ENCODE measurements at regions not wholly inside any gene's neighbourhood (a gene's known extent, or its start where the extent isn't known, plus 50 kb on each side); places are given as distances from the start of the nearest gene placed in this dataset.

DNA sequence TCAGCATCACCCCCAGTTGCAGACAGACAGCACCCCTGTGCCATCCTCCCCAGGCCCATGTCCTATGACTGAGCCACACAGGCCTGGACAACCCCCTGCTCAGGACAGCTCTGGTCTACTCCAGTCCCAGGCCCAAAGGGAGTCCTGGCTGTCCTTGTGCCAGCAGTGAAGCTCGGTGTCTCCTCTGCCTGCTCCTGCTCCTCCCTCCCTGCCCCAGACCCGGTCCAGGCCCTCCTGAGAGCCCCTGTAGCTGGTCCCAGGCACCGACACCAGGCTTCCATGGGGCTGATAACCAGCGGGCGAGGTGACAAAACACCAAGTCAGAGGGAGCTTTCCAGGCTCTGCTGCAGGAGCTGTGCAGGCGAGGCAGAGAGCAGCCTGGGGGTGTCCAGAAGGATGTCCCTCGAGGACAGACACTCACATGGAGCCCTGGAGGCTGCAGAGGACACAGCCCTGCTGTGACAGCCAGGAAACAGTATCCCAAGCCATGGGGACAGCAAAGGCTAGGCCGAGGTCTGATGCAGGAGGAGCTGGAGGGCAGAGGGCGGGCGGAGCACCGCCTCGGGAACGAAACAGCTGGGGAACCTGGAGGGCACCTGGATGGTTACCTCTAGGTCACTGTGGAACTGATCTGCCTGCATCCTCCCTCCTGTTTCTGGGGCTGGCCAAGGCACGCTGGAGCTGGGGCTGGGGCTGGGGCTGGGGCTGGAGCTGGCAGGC lies 103.8 kb upstream of the PRR20G start:
- TF ChIP-seq, protein P1, sequence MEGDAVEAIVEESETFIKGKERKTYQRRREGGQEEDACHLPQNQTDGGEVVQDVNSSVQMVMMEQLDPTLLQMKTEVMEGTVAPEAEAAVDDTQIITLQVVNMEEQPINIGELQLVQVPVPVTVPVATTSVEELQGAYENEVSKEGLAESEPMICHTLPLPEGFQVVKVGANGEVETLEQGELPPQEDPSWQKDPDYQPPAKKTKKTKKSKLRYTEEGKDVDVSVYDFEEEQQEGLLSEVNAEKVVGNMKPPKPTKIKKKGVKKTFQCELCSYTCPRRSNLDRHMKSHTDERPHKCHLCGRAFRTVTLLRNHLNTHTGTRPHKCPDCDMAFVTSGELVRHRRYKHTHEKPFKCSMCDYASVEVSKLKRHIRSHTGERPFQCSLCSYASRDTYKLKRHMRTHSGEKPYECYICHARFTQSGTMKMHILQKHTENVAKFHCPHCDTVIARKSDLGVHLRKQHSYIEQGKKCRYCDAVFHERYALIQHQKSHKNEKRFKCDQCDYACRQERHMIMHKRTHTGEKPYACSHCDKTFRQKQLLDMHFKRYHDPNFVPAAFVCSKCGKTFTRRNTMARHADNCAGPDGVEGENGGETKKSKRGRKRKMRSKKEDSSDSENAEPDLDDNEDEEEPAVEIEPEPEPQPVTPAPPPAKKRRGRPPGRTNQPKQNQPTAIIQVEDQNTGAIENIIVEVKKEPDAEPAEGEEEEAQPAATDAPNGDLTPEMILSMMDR (IDR thresholded peaks at IDR 0.05): no peak
- TF ChIP-seq RAD21 (conservative IDR thresholded peaks at IDR 0.05 in 1 of 2, IDR thresholded peaks at IDR 0.05 in 1 of 2) (no peak), HOXB13 (CRISPR knock-in tag; IDR thresholded peaks at IDR 0.05; ENCODE audit: low read depth) (no peak), JUN (IDR thresholded peaks at IDR 0.05) (no peak), BHLHE40 (IDR thresholded peaks at IDR 0.05; ENCODE audit: low read depth, low read length) (no peak), FOSL2 (IDR thresholded peaks at IDR 0.05) (no peak), FOSL2 (CRISPR knock-in tag; IDR thresholded peaks at IDR 0.05) (no peak), FOXS1 (CRISPR knock-in tag; IDR thresholded peaks at IDR 0.05) (no peak), EHMT2 (IDR thresholded peaks at IDR 0.05; ENCODE audit: low read depth) (no peak), ZSCAN20 (CRISPR knock-in tag; IDR thresholded peaks at IDR 0.05) (no peak)
- TF ChIP-seq, protein P2, sequence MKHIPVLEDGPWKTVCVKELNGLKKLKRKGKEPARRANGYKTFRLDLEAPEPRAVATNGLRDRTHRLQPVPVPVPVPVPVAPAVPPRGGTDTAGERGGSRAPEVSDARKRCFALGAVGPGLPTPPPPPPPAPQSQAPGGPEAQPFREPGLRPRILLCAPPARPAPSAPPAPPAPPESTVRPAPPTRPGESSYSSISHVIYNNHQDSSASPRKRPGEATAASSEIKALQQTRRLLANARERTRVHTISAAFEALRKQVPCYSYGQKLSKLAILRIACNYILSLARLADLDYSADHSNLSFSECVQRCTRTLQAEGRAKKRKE (CRISPR knock-in tag; IDR thresholded peaks at IDR 0.05; ENCODE audit: low read depth): no peak
- TF ChIP-seq, protein P3, sequence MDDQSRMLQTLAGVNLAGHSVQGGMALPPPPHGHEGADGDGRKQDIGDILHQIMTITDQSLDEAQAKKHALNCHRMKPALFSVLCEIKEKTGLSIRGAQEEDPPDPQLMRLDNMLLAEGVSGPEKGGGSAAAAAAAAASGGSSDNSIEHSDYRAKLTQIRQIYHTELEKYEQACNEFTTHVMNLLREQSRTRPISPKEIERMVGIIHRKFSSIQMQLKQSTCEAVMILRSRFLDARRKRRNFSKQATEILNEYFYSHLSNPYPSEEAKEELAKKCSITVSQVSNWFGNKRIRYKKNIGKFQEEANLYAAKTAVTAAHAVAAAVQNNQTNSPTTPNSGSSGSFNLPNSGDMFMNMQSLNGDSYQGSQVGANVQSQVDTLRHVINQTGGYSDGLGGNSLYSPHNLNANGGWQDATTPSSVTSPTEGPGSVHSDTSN (IDR thresholded peaks at IDR 0.05): no peak
- no peak for DNase-seq (ENCODE audit: low read depth in 1 of 2, low spot score in 1 of 2)
- H3K4me2 ChIP-seq: no peak overlapping the region
- no peak overlapping the region for H3K4me3 ChIP-seq
- ChIA-PET CTCF (interaction anchor here (1.2 kb wide), 1 partner anchor 15 kb away, joined by 3 read pairs; no protein-coding TSS in a partner anchor), POLR2A (no interaction called here)
- 54% methylated on average over 6 of the region's 14 CpGs for WGBS (ENCODE audit: missing lambda C conversion rate)
- FAIRE-seq: no peak
- no peaks in the 10 kb centered on the region for H3K9me3 ChIP-seq
- H3K27ac ChIP-seq: no peak overlapping the region
- no peak for ATAC-seq
- H3K4me1 ChIP-seq: no peaks in the 10 kb centered on the region

DNA sequence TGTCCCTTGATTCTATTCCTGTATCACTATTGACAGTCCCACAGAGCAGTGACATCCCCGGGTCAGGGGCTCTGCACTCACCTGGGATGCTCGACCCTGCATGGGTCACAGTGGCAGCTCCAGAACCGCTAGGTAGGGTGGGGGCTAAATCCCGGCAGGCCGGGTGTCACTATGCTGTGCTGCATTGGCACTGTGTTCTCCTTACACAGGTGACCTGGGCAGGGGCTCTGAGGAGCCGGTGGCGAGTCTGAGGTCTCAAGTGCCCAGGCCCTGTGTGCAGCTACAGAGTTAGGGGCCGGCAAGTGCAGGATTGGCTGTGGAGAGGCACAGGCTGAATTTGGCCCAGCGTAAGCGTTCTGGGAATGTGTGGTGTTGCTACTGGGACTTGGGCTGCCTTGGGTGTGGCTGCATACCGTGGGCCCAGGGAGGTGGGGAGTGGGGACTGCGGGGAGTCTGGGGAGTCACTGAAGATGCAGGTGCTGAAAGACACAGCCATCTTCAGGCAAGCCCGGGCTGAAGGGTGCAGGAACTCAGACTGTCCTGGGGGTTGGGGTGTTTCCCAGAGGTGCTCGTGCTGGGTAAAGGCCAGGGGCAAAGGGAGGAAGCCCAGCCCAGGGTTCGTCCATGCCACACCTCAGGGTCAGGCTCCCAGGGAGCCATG lies 102.6 kb upstream of the PRR20G start:
- TF ChIP-seq EP300 (IDR thresholded peaks at IDR 0.05): no peak
- TF ChIP-seq, protein P3 (IDR thresholded peaks at IDR 0.05): no peak
- POLR2A ChIA-PET: no interaction called here
- Histone ChIP-seq H3K4me1 (no peaks in the 10 kb centered on the region), H3K27ac (no peak overlapping the region), H3K4me3 (no peak overlapping the region), H3K4me2 (no peak overlapping the region), H3K9me3 (no peaks in the 10 kb centered on the region)
- WGBS (ENCODE audit: missing lambda C conversion rate): 0% methylated on average over 3 of the region's 15 CpGs
- DNase-seq (ENCODE audit: low read depth in 1 of 2, low spot score in 1 of 2) (no peak), ATAC-seq (no peak), FAIRE-seq (no peak)
- CTCF ChIA-PET: no interaction called here

DNA sequence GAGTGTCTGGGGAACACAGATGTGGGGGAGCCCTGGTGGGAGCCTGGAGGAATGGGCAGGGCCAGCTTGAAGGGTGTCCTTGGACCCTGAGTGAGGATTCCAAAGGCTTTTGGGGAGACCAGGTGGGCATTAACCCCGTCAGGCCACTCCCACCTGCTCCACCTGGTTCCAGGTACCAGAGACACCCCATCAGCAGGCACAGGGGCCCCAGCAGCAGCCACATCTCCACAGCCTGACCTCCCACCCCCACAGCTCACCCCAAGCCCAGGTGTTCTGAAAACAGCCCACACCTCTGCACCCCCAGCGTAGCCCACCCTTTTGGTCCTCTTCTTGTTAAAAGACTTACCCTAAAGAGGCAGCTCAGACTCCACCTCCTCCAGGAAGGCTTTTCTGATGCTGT lies 102.1 kb upstream of the PRR20G start:
- Histone ChIP-seq H3K4me2 (no peak overlapping the region), H3K9me3 (no peaks in the 10 kb centered on the region), H3K27ac (no peak overlapping the region), H3K4me3 (no peak overlapping the region), H3K4me1 (no peaks in the 10 kb centered on the region)
- ATAC-seq: no peak
- no peak for DNase-seq (ENCODE audit: low read depth in 1 of 2, low spot score in 1 of 2)
- FAIRE-seq: no peak
- 10% methylated on average over 2 of the region's 2 CpGs for WGBS (ENCODE audit: missing lambda C conversion rate)
- ChIA-PET POLR2A (no interaction called here), CTCF (no interaction called here)
- TF ChIP-seq, protein P4, sequence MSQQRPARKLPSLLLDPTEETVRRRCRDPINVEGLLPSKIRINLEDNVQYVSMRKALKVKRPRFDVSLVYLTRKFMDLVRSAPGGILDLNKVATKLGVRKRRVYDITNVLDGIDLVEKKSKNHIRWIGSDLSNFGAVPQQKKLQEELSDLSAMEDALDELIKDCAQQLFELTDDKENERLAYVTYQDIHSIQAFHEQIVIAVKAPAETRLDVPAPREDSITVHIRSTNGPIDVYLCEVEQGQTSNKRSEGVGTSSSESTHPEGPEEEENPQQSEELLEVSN (IDR thresholded peaks at IDR 0.05; ENCODE audit: borderline replicate concordance, low read depth): no peak
- TF ChIP-seq HOXB5 (CRISPR knock-in tag; IDR thresholded peaks at IDR 0.05): no peak
- no peak for TF ChIP-seq SREBF2 (IDR thresholded peaks at IDR 0.05)
- no peak for TF ChIP-seq KDM5A (IDR thresholded peaks at IDR 0.05)
- no peak for TF ChIP-seq ESRRA (IDR thresholded peaks at IDR 0.05; ENCODE audit: borderline replicate concordance, low read length)
- no peak for TF ChIP-seq POLR2AphosphoS2 (conservative IDR thresholded peaks at IDR 0.05; ENCODE audit: low read length)
- no peak for TF ChIP-seq TFCP2L1 (CRISPR knock-in tag; IDR thresholded peaks at IDR 0.05)
- TF ChIP-seq CBX8 (IDR thresholded peaks at IDR 0.05): no peak
- no peak for TF ChIP-seq RARB (CRISPR knock-in tag; IDR thresholded peaks at IDR 0.05)
- TF ChIP-seq CHD4 (IDR thresholded peaks at IDR 0.05; ENCODE audit: borderline replicate concordance): no peak
- TF ChIP-seq, protein P3 (IDR thresholded peaks at IDR 0.05): no peak
